EL (cell line): ENCODE measurements at regions not wholly inside any gene's neighbourhood (a gene's known extent, or its start where the extent isn't known, plus 50 kb on each side); places are given as distances from the start of the nearest gene placed in this dataset.
"Not testable (repeated sequence)": the region's sequence is repeated elsewhere in the genome, so short reads cannot be mapped to it uniquely, and the experiment has no call there.

ENCODE experiments used
- DNase-seq: peaks from one replicate; pipeline ENCODE4 v3.0.0-alpha.2; 2016

- no peak for DNase-seq
Observed at GRCh38 chr4:116275006-116275405, 810.4 kb downstream of the TRAM1L1 start.

- no peak for DNase-seq
Observed at GRCh38 chr4:116272336-116272735, 813.0 kb downstream of the TRAM1L1 start.

GRCh38 chr4:116260931-116261330 is 824.4 kb downstream of the TRAM1L1 start:
- DNase-seq: not testable (repeated sequence)

- no peak for DNase-seq
Observed at GRCh38 chr4:116244771-116245170, 840.6 kb downstream of the TRAM1L1 start.

- no peak for DNase-seq
Observed at GRCh38 chr4:116243431-116243830, 841.9 kb downstream of the TRAM1L1 start.

GRCh38 chr4:116233971-116234370 is 851.4 kb downstream of the TRAM1L1 start:
- DNase-seq: no peak

- not testable (repeated sequence) for DNase-seq
Observed at GRCh38 chr4:116231999-116232398, 853.4 kb downstream of the TRAM1L1 start.

- DNase-seq: no peak
Observed at GRCh38 chr4:116229420-116229819, 856.0 kb downstream of the TRAM1L1 start.

GRCh38 chr4:116223040-116223732 is 862.2 kb downstream of the TRAM1L1 start:
- DNase-seq: no peak

- no peak for DNase-seq
Observed at GRCh38 chr4:116217781-116218180, 867.6 kb downstream of the TRAM1L1 start.

- DNase-seq: no peak
Observed at GRCh38 chr4:116215622-116216021, 869.8 kb downstream of the TRAM1L1 start.

GRCh38 chr4:116202524-116202923 is 882.9 kb downstream of the TRAM1L1 start:
- DNase-seq: no peak

- DNase-seq: no peak
Observed at GRCh38 chr4:116197317-116197809, 888.0 kb downstream of the TRAM1L1 start.

GRCh38 chr4:116183241-116183640 is 902.1 kb downstream of the TRAM1L1 start:
- no peak for DNase-seq

GRCh38 chr4:116180157-116180601 is 905.2 kb downstream of the TRAM1L1 start:
- DNase-seq: no peak

- not testable (repeated sequence) for DNase-seq
Observed at GRCh38 chr4:116151371-116151770, 934.0 kb downstream of the TRAM1L1 start.

- no peak for DNase-seq
Observed at GRCh38 chr4:116150152-116150551, 935.2 kb downstream of the TRAM1L1 start.

- DNase-seq: no peak
Observed at GRCh38 chr4:116143198-116143597, 942.2 kb downstream of the TRAM1L1 start.

- no peak for DNase-seq
Observed at GRCh38 chr4:116132946-116133345, 952.4 kb downstream of the TRAM1L1 start.

GRCh38 chr4:116126794-116127193 is 958.6 kb downstream of the TRAM1L1 start:
- no peak for DNase-seq

GRCh38 chr4:116122124-116122523 is 963.3 kb downstream of the TRAM1L1 start:
- DNase-seq: no peak

GRCh38 chr4:116118221-116118620 is 967.2 kb downstream of the TRAM1L1 start:
- DNase-seq: no peak

GRCh38 chr4:116112861-116113260 is 972.5 kb downstream of the TRAM1L1 start:
- DNase-seq: not testable (repeated sequence)

GRCh38 chr4:116110713-116111112 is 974.7 kb downstream of the TRAM1L1 start:
- DNase-seq: no peak

GRCh38 chr4:116108606-116109005 is 976.8 kb downstream of the TRAM1L1 start:
- no peak for DNase-seq
